Body of pancreas (tissue), 4 donors: ENCODE measurements at regions not wholly inside any gene's neighbourhood (a gene's known extent, or its start where the extent isn't known, plus 50 kb on each side); places are given as distances from the start of the nearest gene placed in this dataset.
"Not testable (repeated sequence)": the region's sequence is repeated elsewhere in the genome, so short reads cannot be mapped to it uniquely, and the experiment has no call there.

Experiments
- ATAC-seq: fragments of 150-250 bp; one replicate; pipeline ENCODE4 v1.9.1; 2016
- DNase-seq, 4 donors: peaks; one replicate each; pipeline ENCODE4 v3.0.0-alpha.2; 2019
- H3K27ac ChIP-seq, 4 donors: fragments of 200-600 bp; sonication (generic); 1 replicate in 3 of 4; 2 replicates in 1 of 4; pipeline versions ENCODE4 v1.5.1 to v1.6.1; 2016 to 2019; ENCODE audit warnings: mild to moderate bottlenecking in 1 of 4, mixed read lengths in 1 of 4, moderate library complexity in 1 of 4
- H3K27me3 ChIP-seq, 2 donors: fragments of 200-600 bp; sonication (generic); one replicate each; pipeline ENCODE4 v1.6.0; 2016; ENCODE audit warnings: mild to moderate bottlenecking in 1 of 2
- H3K36me3 ChIP-seq, 2 donors: fragments of 200-600 bp; sonication (generic); replicated peaks in 1 of 2; 2 replicates each; pipeline ENCODE4 v1.5.1; 2016; ENCODE audit warnings: low read depth in 2 of 2; ENCODE audit not compliant: insufficient read depth in 1 of 2
- H3K4me1 ChIP-seq: fragments of 200-600 bp; sonication (generic); one replicate; pipeline ENCODE4 v1.6.0; 2016
- H3K4me3 ChIP-seq, 2 donors: fragments of 200-600 bp; sonication (generic); 1 replicate in 1 of 2; 2 replicates in 1 of 2; pipeline ENCODE4 v1.5.1; 2016 to 2019
- H3K9me3 ChIP-seq, 3 donors: fragments of 200-600 bp; sonication (generic); 1 replicate in 2 of 3; 2 replicates in 1 of 3; pipeline ENCODE4 v1.5.1; 2016
- POLR2A ChIP-seq, 3 donors: fragments of 450-650 bp; IDR thresholded peaks; one replicate each; pipeline ENCODE4 v1.6.1; 2016; ENCODE audit warnings: antibody characterized with exemption in 3 of 3, mild to moderate bottlenecking in 2 of 3
- WGBS, 2 donors: methylation state at CpG; one replicate each; pipeline ENCODE4 v1.1.5; 2017; 5-methylcytosine and 5-hydroxymethylcytosine counted together
- intact Hi-C: fragments of 100-400 bp; cut with DNase I; formaldehyde crosslinking; loops from one replicate; pipeline ENCODE4 v1.15.1; 2023
- TF ChIP-seq, protein P1 (sequence below), 7 experiments: fragments of 450-650 bp in 4 of 7; fragments of 200-600 bp in 3 of 7; sonication (generic) in 3 of 7; IDR thresholded peaks; one replicate each; pipeline ENCODE4 v1.5.1; 2016 to 2019; ENCODE audit warnings: antibody characterized with exemption in 7 of 7

DNA sequence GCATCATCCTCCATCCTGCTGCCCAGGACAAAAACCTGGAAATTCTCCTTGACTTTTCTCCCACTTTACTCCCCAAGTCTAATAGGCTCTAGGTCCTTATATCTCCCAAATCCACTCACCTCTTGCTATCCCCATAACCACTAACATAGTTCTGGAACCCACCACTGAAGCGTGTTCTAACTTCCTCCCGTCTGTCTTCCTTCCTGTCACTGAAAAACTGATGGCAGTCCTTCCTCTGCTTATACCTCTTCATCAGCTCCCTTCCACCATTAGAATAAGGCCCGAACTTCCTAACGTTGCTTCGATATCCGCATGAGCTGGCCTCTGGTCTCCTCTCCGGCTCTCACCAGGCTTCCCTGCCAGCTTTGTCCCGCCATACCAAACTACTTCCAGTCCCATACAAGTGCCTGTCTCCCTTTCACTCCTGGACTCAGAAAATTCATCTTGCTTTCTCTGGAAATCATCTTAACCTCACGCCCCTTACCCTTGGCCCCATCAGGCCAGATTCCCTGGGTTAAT lies 63.0 kb upstream of the BCL2L14 start:
- ATAC-seq (no peak), DNase-seq (no peak)
- Histone ChIP-seq H3K36me3 (no peaks in the 10 kb centered on the region), H3K27me3 (no peaks in the 10 kb centered on the region), H3K4me3 (no peak overlapping the region), H3K9me3 (no peaks in the 10 kb centered on the region), H3K4me1 (no peaks in the 10 kb centered on the region), H3K27ac (no peak overlapping the region)
- 84 to 86% methylated on average over 9 of the region's 9 CpGs for WGBS, 2 donors
- TF ChIP-seq, protein P1, sequence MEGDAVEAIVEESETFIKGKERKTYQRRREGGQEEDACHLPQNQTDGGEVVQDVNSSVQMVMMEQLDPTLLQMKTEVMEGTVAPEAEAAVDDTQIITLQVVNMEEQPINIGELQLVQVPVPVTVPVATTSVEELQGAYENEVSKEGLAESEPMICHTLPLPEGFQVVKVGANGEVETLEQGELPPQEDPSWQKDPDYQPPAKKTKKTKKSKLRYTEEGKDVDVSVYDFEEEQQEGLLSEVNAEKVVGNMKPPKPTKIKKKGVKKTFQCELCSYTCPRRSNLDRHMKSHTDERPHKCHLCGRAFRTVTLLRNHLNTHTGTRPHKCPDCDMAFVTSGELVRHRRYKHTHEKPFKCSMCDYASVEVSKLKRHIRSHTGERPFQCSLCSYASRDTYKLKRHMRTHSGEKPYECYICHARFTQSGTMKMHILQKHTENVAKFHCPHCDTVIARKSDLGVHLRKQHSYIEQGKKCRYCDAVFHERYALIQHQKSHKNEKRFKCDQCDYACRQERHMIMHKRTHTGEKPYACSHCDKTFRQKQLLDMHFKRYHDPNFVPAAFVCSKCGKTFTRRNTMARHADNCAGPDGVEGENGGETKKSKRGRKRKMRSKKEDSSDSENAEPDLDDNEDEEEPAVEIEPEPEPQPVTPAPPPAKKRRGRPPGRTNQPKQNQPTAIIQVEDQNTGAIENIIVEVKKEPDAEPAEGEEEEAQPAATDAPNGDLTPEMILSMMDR (IDR thresholded peaks at IDR 0.05) = no peak
- TF ChIP-seq POLR2A (IDR thresholded peaks at IDR 0.05) = no peak
- intact Hi-C loops = no loop called here

DNA sequence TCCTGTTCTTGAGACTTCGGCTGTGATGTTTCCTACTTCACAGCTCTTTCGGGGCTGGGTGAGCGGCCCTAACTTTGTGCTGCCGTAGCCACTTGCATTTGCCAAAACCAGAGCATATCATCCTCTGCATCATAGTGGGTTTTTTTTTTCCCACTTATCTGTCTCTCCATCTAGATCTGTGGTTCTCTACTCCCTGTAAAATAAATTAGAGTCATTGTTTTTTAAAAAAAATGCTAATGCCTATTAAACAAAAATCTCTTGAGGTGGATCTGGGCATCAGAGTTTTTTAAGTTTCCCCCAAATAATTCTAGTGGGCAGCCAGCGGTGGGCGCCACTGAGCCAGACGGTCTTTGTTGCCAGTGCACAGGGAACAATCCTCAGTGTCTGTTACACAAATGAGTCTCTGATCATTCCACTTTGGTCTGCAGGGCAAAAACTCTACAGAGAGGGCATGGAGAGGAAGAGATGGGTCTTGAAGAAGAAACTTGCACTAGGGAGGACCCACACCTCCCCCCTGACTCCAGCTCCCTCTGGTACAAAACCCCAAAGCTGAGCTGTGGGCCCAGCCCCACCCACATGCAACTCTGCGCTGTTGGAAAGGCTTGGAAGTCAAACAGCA lies 62.4 kb upstream of the BCL2L14 start:
- Histone ChIP-seq H3K27me3 (no peaks in the 10 kb centered on the region), H3K36me3 (no peaks in the 10 kb centered on the region), H3K9me3 (no peaks in the 10 kb centered on the region), H3K27ac (no peak overlapping the region), H3K4me3 (no peak overlapping the region), H3K4me1 (no peaks in the 10 kb centered on the region)
- intact Hi-C loops = no loop called here
- WGBS, 2 donors = 69 to 77% methylated on average over 8 of the region's 8 CpGs
- ATAC-seq (no peak), DNase-seq (no peak)
- no peak for TF ChIP-seq POLR2A (IDR thresholded peaks at IDR 0.05)
- TF ChIP-seq, protein P1 (IDR thresholded peaks at IDR 0.05) = peak in 1 of 7 experiments; percentile 13

DNA sequence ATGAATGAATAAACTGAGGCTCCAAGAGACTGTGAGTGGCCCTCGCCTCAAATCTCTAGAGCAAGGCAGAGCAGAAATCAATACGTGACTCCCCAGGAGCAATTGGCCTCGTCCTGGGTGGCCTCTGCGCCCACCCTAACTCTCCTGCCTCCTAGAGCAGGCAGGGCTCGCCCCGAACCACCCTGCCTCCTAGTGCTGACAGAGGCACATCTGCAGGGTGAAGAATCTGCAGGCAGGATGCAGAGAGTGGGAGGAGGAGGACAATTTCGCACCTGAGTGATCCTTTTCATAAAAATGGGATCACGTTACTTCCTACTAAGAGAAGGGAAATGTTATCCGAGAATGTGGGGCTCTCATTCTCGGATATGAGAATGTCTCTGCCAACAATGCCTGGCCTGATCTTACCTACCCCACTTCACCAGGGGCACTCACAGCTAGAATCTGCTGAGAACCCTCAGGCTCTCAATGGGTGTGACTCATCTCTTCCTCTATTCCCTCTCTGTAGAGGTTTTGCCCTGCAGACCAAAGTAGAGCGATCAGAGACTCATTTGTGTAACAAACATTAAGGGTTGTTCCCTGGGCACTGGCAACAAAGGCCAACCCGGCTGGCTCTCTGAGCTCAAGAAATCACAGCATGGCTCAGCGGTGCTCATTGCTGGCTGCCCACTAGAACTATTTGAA lies 61.7 kb upstream of the BCL2L14 start:
- H3K4me1 ChIP-seq = no peaks in the 10 kb centered on the region
- 84 to 88% methylated on average over 13 of the region's 13 CpGs for WGBS, 2 donors
- DNase-seq (peak in 1 of 4 donors; percentile 20), ATAC-seq (no peak)
- H3K9me3 ChIP-seq = no peaks in the 10 kb centered on the region
- H3K27me3 ChIP-seq = no peaks in the 10 kb centered on the region
- no peaks in the 10 kb centered on the region for H3K36me3 ChIP-seq
- no peak overlapping the region for H3K4me3 ChIP-seq
- peak overlapping the region in 1 of 4 donors; percentile 41 for H3K27ac ChIP-seq
- intact Hi-C loops = no loop called here
- TF ChIP-seq, protein P1 (IDR thresholded peaks at IDR 0.05) = no peak
- TF ChIP-seq POLR2A (IDR thresholded peaks at IDR 0.05) = no peak

DNA sequence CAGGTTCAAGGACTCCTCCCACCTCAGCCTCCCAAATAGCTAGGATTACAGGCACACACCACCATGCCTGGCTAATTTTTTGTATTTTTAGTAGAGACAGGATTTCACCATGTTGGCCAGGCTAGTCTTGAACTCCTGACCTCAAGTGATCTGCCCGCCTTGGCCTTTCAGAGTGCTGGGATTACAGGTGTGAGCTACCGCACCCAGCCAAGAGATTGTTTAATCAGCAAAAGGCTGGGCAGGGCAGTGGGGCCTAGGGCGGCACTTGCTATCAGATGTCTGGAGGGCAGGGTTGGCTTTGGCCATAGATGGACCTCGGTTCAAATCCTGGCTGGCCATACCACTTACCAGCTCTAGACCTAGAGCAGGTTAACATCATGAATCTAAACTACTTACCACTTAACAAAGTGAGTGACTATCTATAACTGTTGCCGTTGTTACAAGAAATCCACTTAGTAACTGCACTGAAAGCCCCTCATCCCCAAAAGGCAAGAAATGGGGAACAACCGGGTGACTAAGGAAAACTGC lies 60.9 kb upstream of the BCL2L14 start:
- intact Hi-C loops, H3K27me3 ChIP-seq, H3K4me1 ChIP-seq, DNase-seq, H3K36me3 ChIP-seq, H3K4me3 ChIP-seq, H3K9me3 ChIP-seq, ATAC-seq: not testable (repeated sequence)
- WGBS, 2 donors = 63 to 76% methylated on average over 6 of the region's 6 CpGs
- peak overlapping the region in 1 of 4 donors; percentile 41 for H3K27ac ChIP-seq

DNA sequence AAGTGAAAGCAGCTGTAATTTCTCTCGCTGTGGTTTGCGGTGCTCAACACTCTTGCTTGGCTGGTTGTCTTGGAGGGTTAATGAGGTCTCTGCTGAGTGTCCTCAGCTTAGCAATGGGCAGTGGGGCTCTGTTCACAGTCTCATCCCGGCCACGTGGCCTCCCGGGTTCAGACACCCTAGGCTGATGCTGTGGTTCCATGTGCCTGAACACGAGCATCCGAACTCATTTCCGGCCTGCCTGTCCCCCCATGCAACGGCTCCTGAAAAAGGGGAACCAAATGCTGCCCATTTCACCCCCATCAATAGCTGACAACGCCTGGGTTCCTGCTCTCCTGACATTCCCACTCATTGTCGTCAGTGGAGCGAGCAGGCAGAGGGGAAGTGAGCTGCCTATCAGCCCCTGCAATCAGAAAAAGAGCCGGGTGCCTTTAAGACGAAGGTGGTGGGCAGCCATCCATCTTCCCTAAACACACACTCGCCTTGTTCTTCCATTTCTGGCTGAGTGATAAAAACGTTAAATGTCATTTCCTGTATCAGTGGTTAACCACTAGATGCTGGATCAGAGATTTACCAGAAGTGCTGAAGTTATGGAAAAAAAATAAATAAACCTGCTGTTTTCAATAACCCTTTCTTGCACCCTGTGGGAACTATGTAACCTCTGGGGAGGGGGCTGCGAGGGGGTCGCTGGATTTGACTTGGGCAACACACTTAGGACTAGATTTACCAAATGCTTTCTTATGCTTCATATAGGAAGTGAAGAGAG lies 60.3 kb upstream of the BCL2L14 start:
- intact Hi-C loops = no loop called here
- 56 to 68% methylated on average over 16 to 18 of the region's 18 CpGs for WGBS, 2 donors
- Histone ChIP-seq H3K27me3 (no peaks in the 10 kb centered on the region), H3K9me3 (no peaks in the 10 kb centered on the region), H3K4me3 (no peak overlapping the region), H3K27ac (peak overlapping the region in 1 of 4 donors; percentile 41), H3K4me1 (no peaks in the 10 kb centered on the region), H3K36me3 (no peaks in the 10 kb centered on the region)
- no peak for ATAC-seq
- peak in 3 of 4 donors; percentile 16 to 69 (median 18) for DNase-seq
- TF ChIP-seq POLR2A (IDR thresholded peaks at IDR 0.05) = no peak
- TF ChIP-seq, protein P1 (IDR thresholded peaks at IDR 0.05) = no peak
